Left ventricle myocardium inferior (tissue), 1 donor: ENCODE measurements at regions not wholly inside any gene's neighbourhood (a gene's known extent, or its start where the extent isn't known, plus 50 kb on each side); places are given as distances from the start of the nearest gene placed in this dataset.

Experiments
- DNase-seq: peaks from one replicate; pipeline ENCODE4 v3.0.0-alpha.2; 2020
- H3K27ac ChIP-seq: fragments of 200-600 bp; replicated peaks from 2 replicates; pipeline ENCODE4 v1.8.0; 2021
- H3K27me3 ChIP-seq: fragments of 200-600 bp; 2 replicates; pipeline ENCODE4 v1.8.0; 2021; ENCODE audit warnings: low read depth
- H3K36me3 ChIP-seq: fragments of 200-600 bp; 2 replicates; pipeline ENCODE4 v1.8.0; 2021
- H3K4me1 ChIP-seq: fragments of 200-600 bp; 2 replicates; pipeline ENCODE4 v1.8.0; 2021
- H3K4me3 ChIP-seq: fragments of 200-600 bp; 2 replicates; pipeline ENCODE4 v1.8.0; 2021; ENCODE audit warnings: mild to moderate bottlenecking, moderate library complexity
- H3K9me3 ChIP-seq: fragments of 200-600 bp; replicated peaks from 2 replicates; pipeline ENCODE4 v1.8.0; 2021
- CTCF ChIP-seq: fragments of 200-600 bp; IDR thresholded peaks from 2 replicates; pipeline ENCODE4 v1.8.0; 2021; ENCODE audit warnings: antibody characterized with exemption, mild to moderate bottlenecking, borderline replicate concordance
- intact Hi-C: fragments of 100-400 bp; cut with micrococcal nuclease; formaldehyde crosslinking; loops from one replicate; pipeline ENCODE4 v1.11.0; 2022
- donor health status: DM: no; HTN: yes; CAD: no; lungs with severe emphysema.

- Histone ChIP-seq H3K4me1 (no peaks in the 10 kb centered on the region), H3K36me3 (no peaks in the 10 kb centered on the region), H3K4me3 (no peak overlapping the region), H3K27ac (no peak overlapping the region), H3K27me3 (no peaks in the 10 kb centered on the region), H3K9me3 (peaks cover 7% of the 10 kb centered on the region)
- no peak for TF ChIP-seq CTCF
- intact Hi-C loops, result no loop called here
- no peak for DNase-seq
Measured at GRCh38 chr3:180092889-180093288, 56.2 kb upstream of the PEX5L start.

GRCh38 chr3:180093535-180093934 is 56.8 kb upstream of the PEX5L start:
- no peak overlapping the region for H3K27ac ChIP-seq
- intact Hi-C loops, result no loop called here
- no peaks in the 10 kb centered on the region for H3K36me3 ChIP-seq
- H3K4me3 ChIP-seq, result no peak overlapping the region
- no peaks in the 10 kb centered on the region for H3K4me1 ChIP-seq
- no peak for TF ChIP-seq CTCF
- DNase-seq, result no peak
- peaks cover 7% of the 10 kb centered on the region for H3K9me3 ChIP-seq
- no peaks in the 10 kb centered on the region for H3K27me3 ChIP-seq

GRCh38 chr3:180097626-180098025 is 60.9 kb upstream of the PEX5L start:
- peaks cover 5% of the 10 kb centered on the region for H3K27me3 ChIP-seq
- intact Hi-C loops, result no loop called here

GRCh38 chr3:180102134-180102533 is 65.4 kb upstream of the PEX5L start:
- Histone ChIP-seq H3K36me3 (no peaks in the 10 kb centered on the region), H3K9me3 (peaks cover 6% of the 10 kb centered on the region), H3K4me3 (no peak overlapping the region), H3K27me3 (peaks cover 5% of the 10 kb centered on the region), H3K27ac (no peak overlapping the region), H3K4me1 (no peaks in the 10 kb centered on the region)
- intact Hi-C loops, result no loop called here
- TF ChIP-seq CTCF, result no peak
- DNase-seq, result no peak

More at GRCh38 chr3:180097626-180098025, 60.9 kb upstream of the PEX5L start:
- no peak overlapping the region for H3K4me3 ChIP-seq
- H3K4me1 ChIP-seq, result no peaks in the 10 kb centered on the region
- H3K9me3 ChIP-seq, result peaks cover 3% of the 10 kb centered on the region
- DNase-seq, result no peak
- no peak for TF ChIP-seq CTCF
- no peak overlapping the region for H3K27ac ChIP-seq
- H3K36me3 ChIP-seq, result no peaks in the 10 kb centered on the region

- Histone ChIP-seq H3K4me3 (no peak overlapping the region), H3K27me3 (peaks cover 5% of the 10 kb centered on the region), H3K9me3 (peaks cover 6% of the 10 kb centered on the region), H3K36me3 (no peaks in the 10 kb centered on the region), H3K27ac (no peak overlapping the region), H3K4me1 (no peaks in the 10 kb centered on the region)
- DNase-seq, result no peak
- no peak for TF ChIP-seq CTCF
- intact Hi-C loops, result no loop called here
Measured at GRCh38 chr3:180102604-180103003, 65.9 kb upstream of the PEX5L start.

- H3K9me3 ChIP-seq, result no peaks in the 10 kb centered on the region
- H3K4me1 ChIP-seq, result no peaks in the 10 kb centered on the region
- no peak for DNase-seq
- no peak for TF ChIP-seq CTCF
- H3K4me3 ChIP-seq, result no peak overlapping the region
- no peak overlapping the region for H3K27ac ChIP-seq
- no peaks in the 10 kb centered on the region for H3K36me3 ChIP-seq
- H3K27me3 ChIP-seq, result no peaks in the 10 kb centered on the region
- intact Hi-C loops, result no loop called here
Measured at GRCh38 chr3:180116203-180116602, 79.5 kb upstream of the PEX5L start.
